Dedifferentiated amniotic fluid mesenchymal stem cell (primary cell): ENCODE measurements at regions not wholly inside any gene's neighbourhood (a gene's known extent, or its start where the extent isn't known, plus 50 kb on each side); places are given as distances from the start of the nearest gene placed in this dataset.

Experiments used
- DNase-seq: peaks from one replicate; pipeline ENCODE4 v3.0.0-alpha.2; 2016; ENCODE audit errors: extremely low spot score

DNA sequence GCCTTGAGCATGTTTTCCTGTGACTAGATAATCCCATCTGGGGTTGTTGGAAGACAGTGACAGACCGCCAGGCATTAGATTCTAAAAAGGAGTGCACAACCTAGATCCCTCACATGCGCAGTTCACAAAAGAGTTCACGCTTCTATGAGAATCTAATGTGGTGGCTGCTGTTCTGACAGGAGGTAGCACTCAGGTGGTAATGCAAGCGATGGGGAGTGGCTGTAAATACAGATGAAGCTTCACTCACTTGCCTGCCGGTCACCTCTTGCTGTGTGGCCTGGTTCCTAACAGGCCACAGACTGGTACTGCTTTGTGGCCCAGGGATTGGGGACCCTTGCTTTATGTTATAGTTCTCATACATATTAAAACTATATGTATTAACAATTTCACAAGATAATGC, 81.9 kb upstream of the TMLHE start:
- no peak for DNase-seq

- DNase-seq = no peak
Measured at GRCh38 chrX:155682834-155683233, 70.1 kb upstream of the TMLHE start.

DNA sequence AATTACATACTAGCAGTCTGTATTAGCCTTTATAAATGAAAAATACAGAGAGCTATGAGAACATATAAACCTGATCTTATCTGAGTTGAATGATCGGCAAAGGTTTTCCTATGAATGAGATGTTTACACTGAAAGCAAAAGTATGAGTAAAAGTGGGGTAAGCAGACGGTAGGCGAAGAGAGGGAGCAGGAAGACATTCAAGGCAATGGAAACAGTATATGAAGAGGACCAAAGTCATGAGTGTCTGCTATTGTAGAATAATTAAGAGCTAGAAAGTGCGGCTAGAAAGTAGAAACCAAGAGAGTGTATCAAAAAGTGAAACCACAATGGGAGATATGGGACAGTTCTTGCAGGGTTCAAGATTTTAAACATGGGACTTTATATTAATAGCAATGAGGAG, 67.0 kb upstream of the TMLHE start:
- DNase-seq = no peak

DNA sequence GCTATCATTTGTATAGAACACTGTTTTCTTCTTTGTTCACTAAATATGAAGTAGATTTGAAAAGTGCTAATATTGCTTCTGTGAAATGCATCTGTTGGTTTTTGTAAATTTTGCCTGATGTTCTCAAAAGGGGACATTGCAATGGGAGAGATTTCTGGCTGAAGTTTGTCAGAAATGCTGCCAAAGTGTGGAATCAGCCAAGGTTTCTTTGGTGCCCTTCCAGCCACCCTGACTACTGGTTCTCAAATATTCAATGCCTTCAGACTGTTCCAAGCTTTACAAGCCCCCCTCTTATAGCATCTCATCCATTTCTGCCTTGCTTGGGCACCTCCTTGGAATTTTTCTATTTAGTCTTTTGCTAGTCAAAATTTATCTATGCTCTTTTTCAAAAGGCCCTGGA, 60.6 kb upstream of the TMLHE start:
- no peak for DNase-seq

DNA sequence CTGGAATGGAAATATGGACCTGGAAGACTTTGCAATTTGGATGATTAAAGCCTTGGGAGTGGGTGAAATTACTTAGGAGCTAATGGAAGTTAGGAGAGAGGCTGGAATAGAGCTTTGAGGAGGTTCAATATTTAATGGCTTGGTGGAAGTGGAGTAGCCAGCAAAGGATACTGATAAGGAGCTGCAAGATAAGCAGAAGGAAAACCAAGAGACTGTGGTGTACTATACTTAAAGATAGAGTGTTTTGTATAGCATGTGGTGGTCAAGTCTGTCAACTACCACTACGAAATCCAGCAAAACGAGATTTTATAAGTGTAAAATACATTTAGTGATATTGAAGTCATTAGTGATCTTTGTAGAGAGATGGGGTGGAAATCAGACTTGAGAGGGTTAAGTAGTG, 54.0 kb upstream of the TMLHE start:
- no peak for DNase-seq
